Jurkat, Clone E6-1 (cell line): ENCODE measurements at regions not wholly inside any gene's neighbourhood (a gene's known extent, or its start where the extent isn't known, plus 50 kb on each side); places are given as distances from the start of the nearest gene placed in this dataset.
A peak's percentile ranks its signal among the peaks of the same experiment; 100 is the strongest.

Source experiments
- DNase-seq: peaks from one replicate; pipeline ENCODE4 v3.0.0-alpha.2; 2011; ENCODE audit warnings: low read depth, low spot score
- H3K4me3 ChIP-seq: 2 replicates; pipeline ENCODE4 v1.5.1; 2011; ENCODE audit warnings: mild to moderate bottlenecking, low read length, control low read depth, moderate library complexity

- H3K4me3 ChIP-seq: no peak overlapping the region
- peak; percentile 70 for DNase-seq
These were observed 475.7 kb downstream of the UQCRFS1 start for GRCh38 chr19:28737021-28737895.

DNA sequence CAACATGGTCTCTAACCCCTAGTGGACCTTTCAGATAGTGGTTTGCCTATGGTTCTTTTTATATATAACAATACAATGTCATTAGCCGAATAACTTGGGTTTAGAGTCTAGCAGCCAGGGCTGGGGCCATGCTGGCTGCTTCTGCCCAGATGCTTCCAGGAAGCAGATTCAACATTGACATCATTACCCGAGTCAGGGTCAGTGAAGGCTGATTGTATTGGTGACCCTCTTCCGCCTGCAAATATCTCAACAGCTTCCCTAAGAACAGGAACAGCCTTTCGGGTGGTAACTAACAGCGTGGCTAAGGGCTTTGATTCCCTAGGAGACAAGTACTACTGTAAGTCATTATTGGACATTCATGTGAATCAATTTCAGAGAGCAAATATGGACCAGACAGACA is 476.4 kb downstream of the UQCRFS1 start:
- H3K4me3 ChIP-seq: no peak overlapping the region
- DNase-seq: no peak

GRCh38 chr19:28731577-28731976 is 481.4 kb downstream of the UQCRFS1 start:
- DNase-seq: peak; percentile 12
- H3K4me3 ChIP-seq: no peak overlapping the region

DNA sequence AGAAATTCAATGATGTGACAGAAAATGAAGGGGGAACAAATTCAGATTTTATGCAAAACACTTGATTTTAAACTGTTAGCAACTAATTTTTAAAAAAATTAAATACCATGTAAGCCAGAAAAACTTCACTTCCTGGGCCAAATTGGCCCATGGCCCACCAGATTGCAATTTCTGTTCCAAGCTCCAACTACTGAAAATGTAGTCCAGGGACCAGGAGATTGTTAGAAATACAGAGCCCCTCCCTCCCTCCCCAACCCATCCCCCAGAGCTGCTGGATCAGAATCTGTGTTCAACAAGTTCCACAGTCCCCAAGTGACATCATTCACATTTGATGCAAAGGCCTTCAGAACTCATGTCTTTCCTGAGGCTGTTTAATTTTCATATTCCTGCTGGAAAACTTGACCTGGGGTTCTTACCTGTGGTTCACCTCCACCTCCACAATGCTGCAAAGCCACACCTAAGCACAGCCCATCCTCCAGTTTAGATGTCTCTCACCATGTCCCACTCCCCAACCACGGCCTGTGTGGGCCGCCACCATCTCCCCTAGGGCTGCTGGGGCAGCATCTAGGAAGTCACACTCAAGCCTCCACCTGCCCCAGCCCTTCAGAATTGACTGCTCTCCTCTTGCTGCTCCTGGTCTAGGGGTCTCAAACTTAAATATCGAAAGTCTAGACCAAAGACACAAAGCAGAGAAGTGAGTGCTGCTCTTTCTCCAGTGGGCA is 482.0 kb downstream of the UQCRFS1 start:
- DNase-seq: no peak
- H3K4me3 ChIP-seq: no peak overlapping the region

GRCh38 chr19:28727480-28728159 is 485.3 kb downstream of the UQCRFS1 start:
- peak; percentile 37 for DNase-seq
- H3K4me3 ChIP-seq: peak overlapping the region; percentile 67

DNA sequence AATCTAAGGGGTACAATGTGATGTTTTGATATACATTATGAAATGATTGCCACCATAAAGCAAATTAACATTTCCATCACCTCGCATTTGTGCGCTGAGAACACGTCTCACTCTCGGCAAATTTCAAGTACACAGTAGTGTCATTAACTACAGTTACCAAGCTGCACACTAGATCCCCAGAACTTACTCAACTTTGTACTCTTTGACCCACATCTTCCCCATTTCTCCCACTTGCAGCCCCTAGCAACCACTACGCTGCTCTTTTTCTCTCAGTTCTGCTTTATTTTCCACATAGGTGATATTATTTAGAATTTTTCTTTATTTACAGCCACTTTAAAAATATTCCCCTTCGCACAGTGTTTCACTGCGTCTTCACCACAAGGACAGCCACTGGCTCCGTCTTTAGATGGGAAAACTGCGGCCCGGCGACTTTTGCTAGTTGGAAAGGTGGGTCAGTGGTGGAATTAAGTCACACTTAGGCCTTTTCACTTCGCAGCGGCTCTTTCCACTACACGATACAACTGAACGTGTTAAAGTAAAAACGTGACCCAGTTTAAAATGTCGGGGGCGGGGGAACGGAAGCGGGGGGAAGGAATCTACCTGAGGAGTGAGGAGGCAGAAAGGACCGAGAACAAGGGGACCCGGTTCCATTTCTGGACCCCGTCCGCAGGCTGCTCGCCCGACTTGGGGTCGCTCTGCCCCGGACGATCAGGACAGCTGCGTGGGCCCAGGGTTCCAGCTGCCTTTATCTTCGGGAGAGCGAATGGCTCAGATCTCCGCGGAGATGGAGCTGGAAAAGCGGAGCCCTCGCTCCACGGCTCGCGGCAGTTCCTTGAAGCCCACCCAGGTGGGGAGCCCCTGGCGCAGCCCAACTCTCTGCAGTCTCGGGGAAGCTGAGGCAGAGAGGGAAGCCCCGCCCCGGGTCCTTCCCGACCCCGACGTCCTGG is 486.1 kb downstream of the UQCRFS1 start:
- no peak for DNase-seq
- H3K4me3 ChIP-seq: peak overlapping the region; percentile 67

- H3K4me3 ChIP-seq: no peak overlapping the region
- DNase-seq: no peak
These were observed 494.0 kb downstream of the UQCRFS1 start for GRCh38 chr19:28718909-28719308.

GRCh38 chr19:28715157-28715556 is 497.8 kb downstream of the UQCRFS1 start:
- no peak overlapping the region for H3K4me3 ChIP-seq
- DNase-seq: no peak

- DNase-seq: no peak
- no peak overlapping the region for H3K4me3 ChIP-seq
These were observed 501.5 kb downstream of the UQCRFS1 start for GRCh38 chr19:28711411-28711810.

DNA sequence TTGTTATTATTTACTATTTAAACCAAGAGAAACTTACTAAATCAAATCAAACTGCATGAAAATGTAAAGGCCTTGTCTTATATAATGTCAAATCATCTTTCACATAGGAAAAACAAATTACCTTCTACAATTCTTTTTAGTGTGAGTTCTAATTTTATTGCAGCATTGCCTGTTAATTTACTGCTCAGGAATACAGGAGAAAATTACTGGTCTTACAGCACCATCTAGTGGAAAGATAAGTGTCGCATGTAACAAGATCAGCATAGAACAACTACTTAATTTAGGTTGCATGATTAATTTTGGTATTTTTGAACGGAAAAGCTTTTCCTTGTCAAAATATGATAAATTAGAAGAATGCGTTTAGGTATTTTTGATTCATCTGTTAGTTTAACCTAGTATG is 502.7 kb downstream of the UQCRFS1 start:
- H3K4me3 ChIP-seq: no peak overlapping the region
- peak; percentile 82 for DNase-seq

GRCh38 chr19:28706693-28707092 is 506.3 kb downstream of the UQCRFS1 start:
- DNase-seq: no peak

GRCh38 chr19:28705008-28705407 is 507.9 kb downstream of the UQCRFS1 start:
- no peak overlapping the region for H3K4me3 ChIP-seq
- peak; percentile 46 for DNase-seq

More at GRCh38 chr19:28706693-28707092, 506.3 kb downstream of the UQCRFS1 start:
- no peak overlapping the region for H3K4me3 ChIP-seq

DNA sequence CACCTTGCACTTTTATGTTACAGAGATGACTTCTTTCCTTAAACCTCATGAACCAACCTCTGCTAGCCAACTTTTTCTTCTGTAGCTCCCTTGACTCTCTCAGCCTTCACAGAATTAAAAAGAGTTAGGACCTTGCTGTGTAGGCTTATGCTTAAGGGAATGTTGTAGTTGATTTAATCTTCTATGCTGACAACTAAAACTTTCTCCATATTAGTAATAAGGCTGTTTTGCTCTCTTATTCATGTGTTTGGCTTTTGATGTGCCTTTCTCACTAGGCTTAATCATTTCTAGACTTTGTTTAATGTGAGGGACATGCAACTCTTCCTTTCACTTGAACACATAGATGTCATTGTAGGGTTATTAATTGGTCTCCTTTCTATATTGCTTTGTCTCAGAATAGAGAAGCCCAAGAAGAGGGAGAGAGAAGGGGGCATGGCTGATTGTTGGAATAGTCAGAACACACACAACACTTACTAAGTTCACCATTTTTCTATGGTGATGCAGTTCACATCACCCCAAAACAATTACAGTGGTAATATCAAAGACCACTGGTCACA is 509.5 kb downstream of the UQCRFS1 start:
- no peak for DNase-seq

GRCh38 chr19:28701491-28701890 is 511.5 kb downstream of the UQCRFS1 start:
- no peak for DNase-seq
- H3K4me3 ChIP-seq: no peak overlapping the region

More for the DNA sequence above, 509.5 kb downstream of the UQCRFS1 start:
- no peak overlapping the region for H3K4me3 ChIP-seq

GRCh38 chr19:28700176-28700575 is 512.8 kb downstream of the UQCRFS1 start:
- no peak for DNase-seq
- no peak overlapping the region for H3K4me3 ChIP-seq

DNA sequence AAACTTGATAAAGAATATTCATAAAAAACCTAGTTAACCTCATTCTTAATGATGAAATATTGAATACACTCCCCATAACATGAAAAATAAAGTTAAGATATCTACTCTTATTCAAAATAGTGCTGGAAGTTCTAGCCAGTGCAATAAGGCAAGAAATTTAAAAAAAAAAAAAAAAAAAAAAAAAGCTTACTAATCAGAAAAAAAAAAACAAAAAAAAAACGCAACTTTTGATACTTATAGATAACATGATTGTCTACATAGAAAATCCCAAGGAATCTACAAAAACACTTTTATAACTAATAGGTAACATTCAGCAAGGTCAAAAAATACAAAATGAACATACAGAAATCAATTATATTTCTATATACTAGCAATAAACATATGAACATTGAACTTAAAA is 515.6 kb downstream of the UQCRFS1 start:
- no peak for DNase-seq
- no peak overlapping the region for H3K4me3 ChIP-seq

GRCh38 chr19:28694812-28695211 is 518.1 kb downstream of the UQCRFS1 start:
- H3K4me3 ChIP-seq: no peak overlapping the region
- DNase-seq: peak; percentile 80

DNA sequence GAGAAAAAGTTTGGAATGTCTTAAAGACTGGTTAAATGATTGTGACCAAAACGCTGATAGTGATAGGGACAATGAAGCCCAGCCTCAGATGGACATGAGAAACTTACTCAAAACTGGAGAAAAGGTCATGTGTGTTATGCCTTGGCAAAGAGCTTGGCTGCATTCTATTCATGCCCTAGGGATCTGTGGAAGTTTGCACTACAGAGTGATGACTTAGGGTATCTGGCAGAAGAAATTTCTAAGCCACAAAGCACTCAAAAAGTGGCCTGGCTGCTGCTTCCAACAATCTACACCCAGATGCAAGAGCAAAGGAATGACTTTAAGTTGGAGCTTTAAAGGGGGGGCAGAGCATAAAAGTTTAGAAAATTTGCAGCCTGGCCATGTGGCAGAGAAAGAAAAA is 521.3 kb downstream of the UQCRFS1 start:
- DNase-seq: no peak
- H3K4me3 ChIP-seq: no peak overlapping the region
